ENCODE measurements at regions not wholly inside any gene's neighbourhood (a gene's known extent, or its start where the extent isn't known, plus 50 kb on each side); places are given as distances from the start of the nearest gene placed in this dataset.

DNA sequence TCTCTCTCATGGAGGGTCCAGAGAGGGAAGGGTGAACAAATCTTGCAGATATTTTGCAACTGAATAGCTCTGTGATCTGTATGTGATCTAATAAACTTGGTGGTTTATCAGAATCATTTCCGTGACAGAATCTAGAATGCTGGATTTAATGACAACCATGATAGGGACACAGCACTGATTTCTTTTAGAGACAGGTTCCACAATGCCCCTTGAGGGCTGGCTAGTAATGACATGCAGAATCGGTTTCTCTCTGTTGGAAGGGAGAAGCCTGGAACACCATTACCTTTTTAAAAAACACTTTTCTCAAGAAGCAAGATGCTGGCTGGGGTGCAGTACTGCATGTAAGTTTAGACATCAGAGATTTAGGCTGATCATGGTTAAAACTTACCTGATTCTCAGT is 313.4 kb downstream of the CDH26 start:
- DNase-seq (ENCODE audit: low read depth in 2 of 2) = no peak

GRCh38 chr20:60272790-60273189 is 314.6 kb downstream of the CDH26 start:
- DNase-seq (ENCODE audit: low read depth in 2 of 2) = no peak

DNA sequence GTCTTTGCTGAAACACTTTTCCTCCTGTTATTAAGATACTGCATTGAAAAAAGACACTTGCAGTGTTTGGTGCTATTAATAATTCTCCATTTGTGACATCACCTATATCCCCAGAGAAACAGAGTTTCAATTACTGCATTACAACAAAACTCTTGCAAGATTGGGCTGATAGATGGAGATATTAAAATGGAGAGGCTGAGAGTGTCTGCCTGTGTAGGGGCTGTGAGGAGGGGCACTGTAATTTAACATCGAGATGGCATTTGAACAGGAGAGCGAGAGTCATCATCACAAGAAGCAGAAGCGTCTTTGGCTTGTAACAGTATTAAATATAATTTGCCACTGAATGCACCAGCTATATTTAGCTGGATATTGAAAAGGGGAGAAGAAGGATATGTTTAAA is 316.5 kb downstream of the CDH26 start:
- no peak for DNase-seq (ENCODE audit: low read depth in 2 of 2)

DNA sequence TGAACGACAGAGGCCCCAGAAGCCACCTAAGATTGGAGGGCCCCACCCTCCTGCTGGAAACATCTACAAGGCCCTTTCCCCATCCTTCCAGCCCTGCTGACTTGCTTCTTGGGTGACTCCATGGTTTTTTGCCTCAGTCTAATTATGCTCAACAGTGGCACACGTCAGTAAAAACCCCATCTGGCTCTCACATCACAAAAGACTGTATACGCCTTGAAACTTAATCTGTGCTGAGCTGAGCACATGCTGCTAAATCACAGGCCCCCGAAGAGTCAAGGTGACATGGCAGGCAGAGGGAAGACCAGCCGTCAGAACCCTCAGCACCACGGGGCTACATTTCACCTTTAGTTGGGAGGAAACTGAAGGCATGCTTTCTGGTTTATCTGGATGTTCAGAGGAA is 323.1 kb downstream of the CDH26 start:
- DNase-seq (ENCODE audit: low read depth in 2 of 2) = no peak

DNA sequence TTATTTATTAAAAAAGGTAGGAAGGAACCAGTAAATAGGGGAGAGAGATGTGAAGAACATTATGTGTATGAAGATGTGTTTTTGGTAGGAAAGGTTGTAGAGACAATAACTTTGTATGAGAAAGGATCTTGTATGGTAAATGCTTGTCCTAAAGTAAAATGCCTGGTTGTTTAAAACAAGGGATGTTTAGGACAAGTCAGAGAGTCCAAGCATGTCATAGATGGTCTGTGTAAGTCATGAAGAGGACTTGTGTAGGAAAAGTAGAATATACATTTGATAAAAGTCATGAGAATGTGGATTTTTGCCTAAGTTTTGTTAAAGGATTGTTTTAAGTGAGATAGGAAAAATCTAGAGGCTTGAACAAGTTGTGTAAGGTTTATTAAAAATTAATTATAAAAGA is 325.1 kb downstream of the CDH26 start:
- DNase-seq (ENCODE audit: low read depth in 2 of 2) = no peak

- DNase-seq (ENCODE audit: low read depth in 2 of 2) = no peak
These were observed 328.5 kb downstream of the CDH26 start for GRCh38 chr20:60286764-60287163.

- no peak for DNase-seq (ENCODE audit: low read depth in 2 of 2)
These were observed 330.7 kb downstream of the CDH26 start for GRCh38 chr20:60288945-60289344.

- DNase-seq (ENCODE audit: low read depth in 2 of 2) = no peak
These were observed 333.8 kb downstream of the CDH26 start for GRCh38 chr20:60292001-60292520.

- no peak for DNase-seq (ENCODE audit: low read depth in 2 of 2)
These were observed 336.4 kb downstream of the CDH26 start for GRCh38 chr20:60294632-60295031.

GRCh38 chr20:60295214-60295613 is 337.0 kb downstream of the CDH26 start:
- DNase-seq (ENCODE audit: low read depth in 2 of 2) = no peak

DNA sequence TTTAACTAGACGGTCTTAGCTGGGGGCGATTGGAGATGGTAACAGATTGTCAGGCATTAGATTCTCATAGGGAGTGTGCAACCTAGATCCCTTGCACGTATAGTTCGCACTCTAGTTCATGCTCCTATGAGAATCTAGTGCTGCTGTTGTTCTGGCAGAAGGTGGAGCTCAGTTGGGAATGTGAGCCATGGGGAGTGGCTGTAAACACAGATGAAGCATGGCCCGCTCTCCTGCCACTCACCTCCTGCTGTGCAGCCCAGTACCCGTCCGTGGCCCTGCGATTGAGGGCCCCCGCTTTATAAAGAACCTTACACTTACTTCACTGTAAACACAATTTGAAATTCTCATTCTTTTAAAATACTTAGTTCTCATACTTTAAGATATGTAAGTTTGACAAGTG is 339.4 kb downstream of the CDH26 start:
- DNase-seq (ENCODE audit: low read depth in 2 of 2) = no peak

DNA sequence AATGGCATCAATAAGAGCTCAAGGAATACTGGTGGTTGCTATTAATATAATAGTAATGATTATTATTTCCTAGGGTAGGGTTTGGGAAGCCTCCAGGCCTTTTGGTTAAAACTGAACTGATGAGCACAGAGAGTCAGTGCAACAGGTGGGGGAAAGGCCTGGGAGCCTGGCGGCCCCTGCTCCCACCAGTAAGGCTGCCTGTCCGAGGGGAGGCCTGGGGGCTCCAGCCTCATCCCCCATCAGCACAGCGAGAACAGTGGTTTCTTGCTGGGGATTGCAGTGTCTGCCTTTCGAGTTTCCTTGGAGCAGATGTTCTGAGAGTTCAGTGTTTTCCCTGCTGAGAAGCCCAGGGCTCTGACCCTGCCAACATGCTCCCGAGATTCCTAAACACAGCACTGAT is 340.4 kb downstream of the CDH26 start:
- DNase-seq (ENCODE audit: low read depth in 2 of 2) = no peak

DNA sequence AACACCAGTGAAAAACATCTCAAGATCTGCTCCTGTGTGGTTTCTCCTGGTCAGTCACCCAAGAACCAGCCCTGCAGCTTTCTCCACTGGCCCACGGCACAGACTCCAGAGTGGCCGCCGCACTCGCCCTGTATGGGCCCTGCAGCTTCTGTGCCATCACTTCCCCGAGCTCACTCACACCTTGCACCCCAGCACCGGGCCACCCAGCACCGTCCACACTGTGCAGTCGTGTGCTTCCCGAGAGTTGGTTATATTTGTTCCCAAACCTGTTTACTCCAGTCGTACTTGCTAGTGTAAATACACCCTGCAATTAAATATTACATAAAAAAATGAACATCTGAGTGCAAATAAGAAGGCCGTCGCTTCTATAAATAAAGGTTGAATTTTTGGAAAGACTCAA is 341.7 kb downstream of the CDH26 start:
- DNase-seq (ENCODE audit: low read depth in 2 of 2) = no peak

DNA sequence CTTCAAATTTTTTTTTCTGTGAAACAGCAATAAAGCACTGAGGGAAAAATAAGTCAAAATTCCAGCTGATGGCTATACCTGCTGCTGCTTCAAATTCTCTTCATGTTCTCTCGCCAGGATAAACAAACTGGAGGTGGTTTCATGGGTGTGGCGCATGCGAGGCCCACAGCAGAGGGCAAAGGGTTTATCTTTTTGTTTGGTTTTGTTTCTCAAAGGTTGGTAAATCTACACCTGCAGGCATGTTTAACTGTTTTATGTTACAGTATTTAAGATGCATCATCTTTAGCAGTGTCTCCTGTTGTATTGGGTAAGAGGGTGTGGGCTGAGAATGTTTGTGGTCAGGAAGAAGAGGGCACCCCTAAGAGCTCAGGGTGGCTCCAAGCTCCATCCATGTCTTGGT is 342.2 kb downstream of the CDH26 start:
- no peak for DNase-seq (ENCODE audit: low read depth in 2 of 2)

GRCh38 chr20:60302875-60303274 is 344.7 kb downstream of the CDH26 start:
- DNase-seq (ENCODE audit: low read depth in 2 of 2) = no peak

DNA sequence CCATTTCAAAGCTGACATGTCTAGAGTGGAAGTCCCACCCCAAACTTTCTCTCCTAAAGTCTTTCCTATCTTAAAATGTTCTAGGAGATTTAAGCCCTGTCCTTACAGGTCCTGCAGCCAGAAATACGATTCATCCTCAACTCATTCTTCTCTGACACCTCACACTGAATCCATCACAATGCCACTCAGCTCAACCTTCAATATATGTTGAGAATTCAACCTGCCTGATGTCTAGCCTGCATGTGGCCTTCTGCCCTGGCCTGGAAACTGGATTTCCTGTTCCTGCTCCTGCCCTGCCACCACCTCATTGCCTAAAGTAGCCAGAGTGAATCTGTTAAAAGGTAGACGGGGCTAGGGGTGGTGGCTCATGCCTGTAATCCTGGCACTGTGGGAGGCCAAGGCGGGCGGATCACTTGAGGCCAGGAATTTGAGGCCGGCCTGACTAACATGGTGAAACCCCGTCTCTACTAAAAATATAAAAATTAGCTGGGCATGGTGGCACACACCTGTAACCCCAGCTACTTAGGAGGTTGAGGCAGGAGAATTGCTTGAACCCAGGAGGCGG is 345.9 kb downstream of the CDH26 start:
- DNase-seq (ENCODE audit: low read depth in 2 of 2) = no peak

DNA sequence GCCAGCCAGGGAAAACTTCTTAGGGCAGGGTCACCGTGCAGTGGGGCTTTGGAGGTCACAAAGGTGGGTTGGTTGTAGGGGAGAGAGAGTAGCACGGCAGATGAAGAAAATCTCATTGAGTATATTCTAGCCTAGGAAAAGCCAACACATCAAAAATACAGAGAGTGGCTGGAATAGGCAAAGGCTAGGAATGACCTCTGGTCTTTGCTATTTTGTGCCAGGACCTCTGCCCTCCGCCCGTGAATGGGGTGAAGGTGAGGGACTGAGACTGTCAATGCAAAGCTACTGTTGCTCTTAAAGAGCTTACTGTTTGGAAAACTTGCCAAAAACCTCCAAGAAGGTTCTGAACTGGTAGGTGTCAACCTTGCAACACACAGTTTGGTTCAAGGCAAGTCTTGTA is 346.7 kb downstream of the CDH26 start:
- DNase-seq (ENCODE audit: low read depth in 2 of 2) = no peak

GRCh38 chr20:60306105-60306504 is 347.9 kb downstream of the CDH26 start:
- DNase-seq (ENCODE audit: low read depth in 2 of 2) = no peak

GRCh38 chr20:60306551-60306950 is 348.3 kb downstream of the CDH26 start:
- no peak for DNase-seq (ENCODE audit: low read depth in 2 of 2)

DNA sequence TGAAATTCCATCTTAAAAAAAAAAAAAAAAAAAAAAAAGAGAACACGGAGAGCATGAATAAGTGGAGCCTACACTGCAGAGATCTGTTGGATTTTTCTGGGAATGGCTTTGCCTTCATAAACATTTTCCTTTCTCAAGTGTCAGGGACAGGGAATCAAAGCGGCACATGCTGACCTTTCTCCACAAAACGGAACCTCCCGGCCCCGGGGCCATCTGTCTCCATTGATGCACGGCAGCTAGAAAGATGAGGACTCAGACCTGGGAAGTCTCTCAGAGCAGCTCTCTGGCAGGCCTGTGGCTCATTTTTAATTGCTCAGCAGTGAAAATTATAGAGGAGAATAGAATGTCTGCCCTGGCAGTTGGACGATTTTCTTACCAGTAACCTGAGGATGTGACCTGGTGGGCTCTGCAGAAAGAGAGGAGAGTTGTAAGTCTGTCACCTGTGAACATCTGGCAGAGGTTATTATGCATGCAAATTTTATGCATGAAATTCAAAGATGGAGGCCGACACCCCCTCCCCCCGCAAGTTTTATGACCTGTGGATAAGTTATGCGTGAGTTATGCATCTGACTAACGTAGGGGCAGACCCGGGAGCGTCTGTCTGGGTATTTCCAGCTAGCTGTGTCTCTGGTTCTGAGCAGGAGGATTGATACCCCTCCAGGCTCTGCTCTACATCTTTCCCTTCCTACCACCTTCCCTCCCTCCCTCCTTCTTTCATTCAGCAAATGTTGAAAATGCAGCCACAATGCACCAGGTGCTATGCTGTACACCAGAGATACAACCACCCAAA is 352.5 kb downstream of the CDH26 start:
- DNase-seq (ENCODE audit: low read depth in 2 of 2) = no peak

GRCh38 chr20:60313191-60313590 is 355.0 kb downstream of the CDH26 start:
- no peak for DNase-seq (ENCODE audit: low read depth in 2 of 2)

- no peak for DNase-seq (ENCODE audit: low read depth in 2 of 2)
These were observed 355.4 kb downstream of the CDH26 start for GRCh38 chr20:60313614-60314013.

GRCh38 chr20:60314727-60315126 is 356.5 kb downstream of the CDH26 start:
- no peak for DNase-seq (ENCODE audit: low read depth in 2 of 2)
